Breast epithelium (tissue), 4 donors: ENCODE measurements at regions not wholly inside any gene's neighbourhood (a gene's known extent, or its start where the extent isn't known, plus 50 kb on each side); places are given as distances from the start of the nearest gene placed in this dataset.

Source experiments
- DNase-seq, 2 donors: peaks; one replicate each; pipeline ENCODE4 v3.0.0-alpha.2; 2019; ENCODE audit warnings: low spot score in 2 of 2
- H3K27ac ChIP-seq, 2 donors: fragments of 200-600 bp; sonication (generic) in 1 of 2; one replicate each; pipeline ENCODE4 v1.5.1; 2016 to 2019; ENCODE audit warnings: mild to moderate bottlenecking in 1 of 2
- H3K27me3 ChIP-seq, 2 donors: fragments of 200-600 bp; sonication (generic) in 1 of 2; one replicate each; pipeline versions ENCODE4 v1.5.1 to v1.6.0; 2017 to 2019; ENCODE audit warnings: control low read depth in 1 of 2, mild to moderate bottlenecking in 1 of 2
- H3K36me3 ChIP-seq: fragments of 200-600 bp; one replicate; pipeline ENCODE4 v1.5.1; 2019
- H3K4me1 ChIP-seq, 2 donors: fragments of 200-600 bp; sonication (generic); one replicate each; pipeline ENCODE4 v1.5.1; 2016 to 2019; ENCODE audit warnings: control low read depth in 1 of 2
- H3K4me3 ChIP-seq, 3 donors: fragments of 200-600 bp; sonication (generic); 1 replicate in 2 of 3; 2 replicates in 1 of 3; pipeline ENCODE4 v1.5.1; 2016 to 2019; ENCODE audit warnings: mild to moderate bottlenecking in 3 of 3, moderate library complexity in 2 of 3
- H3K9me3 ChIP-seq, 2 donors: fragments of 200-600 bp; sonication (generic) in 1 of 2; one replicate each; pipeline ENCODE4 v1.5.1; 2016 to 2019; ENCODE audit warnings: control low read depth in 1 of 2
- CTCF ChIP-seq, 3 donors: fragments of 450-650 bp; IDR thresholded peaks; one replicate each; pipeline ENCODE4 v1.5.1; 2016 to 2017; ENCODE audit warnings: antibody characterized with exemption in 3 of 3, mild to moderate bottlenecking in 3 of 3, moderate library complexity in 3 of 3
- POLR2A ChIP-seq: fragments of 450-650 bp; IDR thresholded peaks from one replicate; pipeline ENCODE4 v1.6.1; 2016; ENCODE audit warnings: antibody characterized with exemption, mild to moderate bottlenecking, moderate library complexity
- POLR2AphosphoS5 ChIP-seq, 3 donors: sonication (generic); formaldehyde crosslinking; IDR thresholded peaks; one replicate each; pipeline ENCODE4 v1.6.1; 2017; ENCODE audit warnings: antibody characterized with exemption in 3 of 3
- intact Hi-C: fragments of 100-400 bp; cut with DNase I; formaldehyde crosslinking; loops from one replicate; pipeline ENCODE4 v1.15.1; 2023; ENCODE audit warnings: low total_unique reads

GRCh38 chr11:115674176-115674936 is 170.1 kb upstream of the CADM1 start:
- H3K27me3 ChIP-seq = no peaks in the 10 kb centered on the region
- intact Hi-C loops = no loop called here
- no peak for DNase-seq
- no peak overlapping the region for H3K4me3 ChIP-seq
- H3K4me1 ChIP-seq = no peaks in the 10 kb centered on the region
- H3K9me3 ChIP-seq = no peaks in the 10 kb centered on the region
- H3K27ac ChIP-seq = no peak overlapping the region
- H3K36me3 ChIP-seq = no peaks in the 10 kb centered on the region
- no peak for TF ChIP-seq POLR2AphosphoS5 (IDR thresholded peaks at IDR 0.05)
- TF ChIP-seq CTCF (IDR thresholded peaks at IDR 0.05) = no peak
- no peak for TF ChIP-seq POLR2A

DNA sequence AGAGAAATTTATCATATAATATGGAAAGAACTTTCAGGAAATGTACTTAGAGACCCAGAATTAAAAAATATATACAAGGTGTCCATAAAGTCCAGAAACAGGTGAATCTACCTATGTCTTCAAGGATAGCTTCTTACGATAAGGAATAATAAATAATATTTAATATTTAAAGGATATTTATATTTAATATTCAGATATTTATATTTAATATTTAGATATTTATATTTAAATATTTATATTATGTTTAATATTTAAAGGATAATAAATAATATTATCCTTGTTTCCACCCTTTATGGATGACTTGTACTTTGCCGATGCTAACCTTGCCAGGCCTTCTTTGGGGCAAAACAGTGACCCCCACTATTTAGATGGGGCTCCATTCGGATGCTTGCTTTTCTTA is 169.5 kb upstream of the CADM1 start:
- no peak for TF ChIP-seq POLR2A
- TF ChIP-seq POLR2AphosphoS5 (IDR thresholded peaks at IDR 0.05) = no peak
- TF ChIP-seq CTCF (IDR thresholded peaks at IDR 0.05) = no peak
- H3K27me3 ChIP-seq = no peaks in the 10 kb centered on the region
- no peak overlapping the region for H3K27ac ChIP-seq
- H3K4me3 ChIP-seq = no peak overlapping the region
- no peaks in the 10 kb centered on the region for H3K4me1 ChIP-seq
- intact Hi-C loops = no loop called here
- DNase-seq = no peak
- no peaks in the 10 kb centered on the region for H3K9me3 ChIP-seq
- no peaks in the 10 kb centered on the region for H3K36me3 ChIP-seq

- Histone ChIP-seq H3K4me1 (no peaks in the 10 kb centered on the region), H3K4me3 (no peak overlapping the region), H3K36me3 (no peaks in the 10 kb centered on the region), H3K9me3 (no peaks in the 10 kb centered on the region), H3K27ac (no peak overlapping the region), H3K27me3 (no peaks in the 10 kb centered on the region)
- DNase-seq = peak in 1 of 2 donors; percentile 27
- intact Hi-C loops = no loop called here
- TF ChIP-seq POLR2A (no peak), CTCF (IDR thresholded peaks at IDR 0.05) (no peak), POLR2AphosphoS5 (IDR thresholded peaks at IDR 0.05) (no peak)
Measured at GRCh38 chr11:115672999-115673411, 168.8 kb upstream of the CADM1 start.

DNA sequence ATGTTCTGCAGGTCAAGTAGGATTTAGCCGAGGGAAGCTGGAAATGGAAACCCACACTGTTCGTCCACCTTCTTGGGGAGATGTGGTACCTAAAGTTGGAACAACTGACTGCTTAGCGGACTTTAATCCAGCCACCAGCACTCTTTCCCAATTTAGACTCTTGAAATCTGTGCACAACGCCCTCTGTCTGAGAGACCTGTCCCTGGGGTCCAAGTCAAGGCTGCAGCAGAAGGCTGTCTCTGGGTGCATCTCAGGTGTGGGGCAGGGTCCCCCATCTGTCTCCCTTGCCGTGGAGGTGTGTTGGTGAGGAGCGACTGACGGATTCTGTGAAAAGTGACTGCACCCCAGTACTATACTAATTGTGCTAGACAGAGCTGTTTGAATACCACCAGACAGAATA is 168.2 kb upstream of the CADM1 start:
- DNase-seq = no peak
- no peaks in the 10 kb centered on the region for H3K9me3 ChIP-seq

More for the DNA sequence above, 168.2 kb upstream of the CADM1 start:
- intact Hi-C loops = no loop called here
- H3K27ac ChIP-seq = no peak overlapping the region
- no peaks in the 10 kb centered on the region for H3K36me3 ChIP-seq
- TF ChIP-seq POLR2AphosphoS5 (IDR thresholded peaks at IDR 0.05) = no peak
- no peak for TF ChIP-seq CTCF (IDR thresholded peaks at IDR 0.05)
- TF ChIP-seq POLR2A = no peak
- H3K4me3 ChIP-seq = no peak overlapping the region
- H3K27me3 ChIP-seq = no peaks in the 10 kb centered on the region
- H3K4me1 ChIP-seq = no peaks in the 10 kb centered on the region
